ENCODE measurements at regions not wholly inside any gene's neighbourhood (a gene's known extent, or its start where the extent isn't known, plus 50 kb on each side); places are given as distances from the start of the nearest gene placed in this dataset.

DNA sequence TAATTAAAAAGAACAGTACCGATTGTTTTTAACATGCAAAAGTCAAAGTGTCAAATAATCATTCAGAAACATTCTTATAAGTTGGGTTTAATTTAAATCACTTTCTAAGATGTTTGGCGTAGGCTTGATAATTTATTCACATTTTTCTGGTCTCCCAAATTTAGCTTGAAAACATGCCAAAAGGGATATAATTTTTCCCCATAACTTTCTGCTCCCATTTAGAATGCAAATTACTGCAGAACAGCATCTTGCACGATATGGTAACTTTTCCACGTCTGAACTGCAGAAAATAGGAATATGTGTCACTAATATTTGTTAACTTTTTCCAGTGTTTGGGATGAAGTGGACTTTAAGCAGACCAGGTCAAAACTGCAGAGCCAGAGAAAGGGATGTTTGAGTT, 1592.4 kb upstream of the SEL1L start:
- no peak for TF ChIP-seq EP300 (IDR thresholded peaks at IDR 0.05; ENCODE audit: low read depth)
- TF ChIP-seq, protein P1, sequence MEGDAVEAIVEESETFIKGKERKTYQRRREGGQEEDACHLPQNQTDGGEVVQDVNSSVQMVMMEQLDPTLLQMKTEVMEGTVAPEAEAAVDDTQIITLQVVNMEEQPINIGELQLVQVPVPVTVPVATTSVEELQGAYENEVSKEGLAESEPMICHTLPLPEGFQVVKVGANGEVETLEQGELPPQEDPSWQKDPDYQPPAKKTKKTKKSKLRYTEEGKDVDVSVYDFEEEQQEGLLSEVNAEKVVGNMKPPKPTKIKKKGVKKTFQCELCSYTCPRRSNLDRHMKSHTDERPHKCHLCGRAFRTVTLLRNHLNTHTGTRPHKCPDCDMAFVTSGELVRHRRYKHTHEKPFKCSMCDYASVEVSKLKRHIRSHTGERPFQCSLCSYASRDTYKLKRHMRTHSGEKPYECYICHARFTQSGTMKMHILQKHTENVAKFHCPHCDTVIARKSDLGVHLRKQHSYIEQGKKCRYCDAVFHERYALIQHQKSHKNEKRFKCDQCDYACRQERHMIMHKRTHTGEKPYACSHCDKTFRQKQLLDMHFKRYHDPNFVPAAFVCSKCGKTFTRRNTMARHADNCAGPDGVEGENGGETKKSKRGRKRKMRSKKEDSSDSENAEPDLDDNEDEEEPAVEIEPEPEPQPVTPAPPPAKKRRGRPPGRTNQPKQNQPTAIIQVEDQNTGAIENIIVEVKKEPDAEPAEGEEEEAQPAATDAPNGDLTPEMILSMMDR (IDR thresholded peaks at IDR 0.05) = no peak

All from transverse colon (tissue), 3 donors.